NCI-H2227 treated with DMSO at 0.1 percent for 48 hours (cell line): ENCODE measurements at regions not wholly inside any gene's neighbourhood (a gene's known extent, or its start where the extent isn't known, plus 50 kb on each side); places are given as distances from the start of the nearest gene placed in this dataset.

Experiments
- DNase-seq: peaks from one replicate; lab custom pipeline; 2025; lab: John Stamatoyannopoulos, UW

- no peak for DNase-seq
Measured at GRCh38 chr20:48275286-48276020, 490.2 kb upstream of the SULF2 start.

- no peak for DNase-seq
Measured at GRCh38 chr20:48273843-48274242, 488.6 kb upstream of the SULF2 start.

- no peak for DNase-seq
Measured at GRCh38 chr20:48270885-48271284, 485.6 kb upstream of the SULF2 start.

- DNase-seq = no peak
Measured at GRCh38 chr20:48267860-48268633, 482.8 kb upstream of the SULF2 start.

GRCh38 chr20:48266571-48266970, 481.3 kb upstream of the SULF2 start:
- DNase-seq = no peak

GRCh38 chr20:48265791-48266190, 480.5 kb upstream of the SULF2 start:
- no peak for DNase-seq

- DNase-seq = no peak
Measured at GRCh38 chr20:48262955-48263354, 477.7 kb upstream of the SULF2 start.

- no peak for DNase-seq
Measured at GRCh38 chr20:48262466-48262865, 477.2 kb upstream of the SULF2 start.

GRCh38 chr20:48261398-48261910, 476.2 kb upstream of the SULF2 start:
- no peak for DNase-seq

- DNase-seq = no peak
Measured at GRCh38 chr20:48260129-48260756, 475.0 kb upstream of the SULF2 start.

- DNase-seq = no peak
Measured at GRCh38 chr20:48259456-48259855, 474.2 kb upstream of the SULF2 start.

- no peak for DNase-seq
Measured at GRCh38 chr20:48257833-48258232, 472.6 kb upstream of the SULF2 start.

GRCh38 chr20:48247961-48248360, 462.7 kb upstream of the SULF2 start:
- no peak for DNase-seq

- no peak for DNase-seq
Measured at GRCh38 chr20:48246061-48246790, 460.9 kb upstream of the SULF2 start.

GRCh38 chr20:48242623-48243022, 457.3 kb upstream of the SULF2 start:
- no peak for DNase-seq

- no peak for DNase-seq
Measured at GRCh38 chr20:48241482-48241881, 456.2 kb upstream of the SULF2 start.

- no peak for DNase-seq
Measured at GRCh38 chr20:48238781-48239180, 453.5 kb upstream of the SULF2 start.

- DNase-seq = no peak
Measured at GRCh38 chr20:48238326-48238725, 453.0 kb upstream of the SULF2 start.

GRCh38 chr20:48236000-48236970, 451.0 kb upstream of the SULF2 start:
- DNase-seq = no peak

GRCh38 chr20:48234951-48235350, 449.7 kb upstream of the SULF2 start:
- no peak for DNase-seq
